DND-41 (cell line): ENCODE measurements at regions not wholly inside any gene's neighbourhood (a gene's known extent, or its start where the extent isn't known, plus 50 kb on each side); places are given as distances from the start of the nearest gene placed in this dataset.

Source experiments
- ATAC-seq: fragments of 200-7000 bp; cut with Tn5 transposase; 3 replicates; pipeline ENCODE4 v1.9.1; 2021; ENCODE audit warnings: low read depth; ENCODE audit not compliant: insufficient read depth
- DNase-seq: peaks from one replicate; pipeline ENCODE4 v3.0.0-alpha.2; 2020
- H2AFZ ChIP-seq: 2 replicates; pipeline ENCODE4 v1.6.0; 2012; ENCODE audit warnings: low read depth, low read length
- H3K27ac ChIP-seq: 2 replicates; pipeline ENCODE4 v1.5.1; 2012; ENCODE audit warnings: low read length, inconsistent platforms
- H3K27me3 ChIP-seq: fragments of 200-600 bp; sonication (generic); 2 replicates; pipeline ENCODE4 v1.6.0; 2012; ENCODE audit warnings: low read length, mild to moderate bottlenecking, inconsistent platforms; ENCODE audit not compliant: insufficient read depth, poor library complexity
- H3K36me3 ChIP-seq: 2 replicates; pipeline ENCODE4 v1.5.1; 2012; ENCODE audit warnings: low read length, inconsistent platforms; ENCODE audit not compliant: insufficient read depth
- H3K4me1 ChIP-seq: 2 replicates; pipeline ENCODE4 v1.5.1; 2012; ENCODE audit warnings: mild to moderate bottlenecking, low read length; ENCODE audit not compliant: insufficient read depth
- H3K4me2 ChIP-seq: 2 replicates; pipeline ENCODE4 v1.6.0; 2012; ENCODE audit warnings: mild to moderate bottlenecking, moderate library complexity, low read length, inconsistent platforms; ENCODE audit not compliant: insufficient read depth
- H3K4me3 ChIP-seq, 2 experiments: fragments of 200-600 bp in 1 of 2; shearing (Covaris generic) in 1 of 2; 2 replicates each; pipeline ENCODE4 v1.5.1; 2012 to 2016; ENCODE audit warnings: inconsistent platforms in 2 of 2, low read length in 2 of 2, mild to moderate bottlenecking in 2 of 2, low read depth in 1 of 2, moderate library complexity in 1 of 2
- H3K79me2 ChIP-seq: 2 replicates; pipeline ENCODE4 v1.6.0; 2012; ENCODE audit warnings: low read length, inconsistent platforms; ENCODE audit not compliant: insufficient read depth
- H3K9ac ChIP-seq: 2 replicates; pipeline ENCODE4 v1.6.0; 2012; ENCODE audit warnings: low read depth, mild to moderate bottlenecking, inconsistent platforms, low read length, moderate library complexity
- H3K9me3 ChIP-seq: 2 replicates; pipeline ENCODE4 v1.5.1; 2012; ENCODE audit warnings: low read length, moderate library complexity, mild to moderate bottlenecking, inconsistent platforms; ENCODE audit not compliant: insufficient read depth, severe bottlenecking
- H4K20me1 ChIP-seq: 2 replicates; pipeline ENCODE4 v1.6.0; 2012; ENCODE audit warnings: low read length; ENCODE audit not compliant: insufficient read depth
- CTCF ChIP-seq: IDR thresholded peaks from 2 replicates; pipeline ENCODE4 v1.5.1; 2012; ENCODE audit warnings: borderline replicate concordance, low read length, moderate library complexity, mild to moderate bottlenecking; ENCODE audit not compliant: poor library complexity, severe bottlenecking; ENCODE audit errors: extremely low read depth
- EZH2 ChIP-seq: IDR thresholded peaks from 3 replicates; pipeline ENCODE4 v1.6.1; 2012; ENCODE audit warnings: borderline replicate concordance, low read depth, mild to moderate bottlenecking, moderate library complexity, low read length, inconsistent platforms; ENCODE audit not compliant: severe bottlenecking

- ATAC-seq (no peak), DNase-seq (no peak)
- no peaks in the 10 kb centered on the region for H3K36me3 ChIP-seq
- TF ChIP-seq EZH2 (no peak), CTCF (no peak)
- H2AFZ ChIP-seq, result no peak overlapping the region
- no peak overlapping the region for H3K9ac ChIP-seq
- H3K27ac ChIP-seq, result no peak overlapping the region
- no peaks in the 10 kb centered on the region for H3K27me3 ChIP-seq
- no peaks in the 10 kb centered on the region for H4K20me1 ChIP-seq
- no peaks in the 10 kb centered on the region for H3K4me1 ChIP-seq
- no peaks in the 10 kb centered on the region for H3K9me3 ChIP-seq
- H3K79me2 ChIP-seq, result no peaks in the 10 kb centered on the region
- H3K4me2 ChIP-seq, result no peak overlapping the region
- H3K4me3 ChIP-seq, result no peak overlapping the region
Measured at GRCh38 chr10:108817584-108817983, 1105.7 kb downstream of the XPNPEP1 start.

DNA sequence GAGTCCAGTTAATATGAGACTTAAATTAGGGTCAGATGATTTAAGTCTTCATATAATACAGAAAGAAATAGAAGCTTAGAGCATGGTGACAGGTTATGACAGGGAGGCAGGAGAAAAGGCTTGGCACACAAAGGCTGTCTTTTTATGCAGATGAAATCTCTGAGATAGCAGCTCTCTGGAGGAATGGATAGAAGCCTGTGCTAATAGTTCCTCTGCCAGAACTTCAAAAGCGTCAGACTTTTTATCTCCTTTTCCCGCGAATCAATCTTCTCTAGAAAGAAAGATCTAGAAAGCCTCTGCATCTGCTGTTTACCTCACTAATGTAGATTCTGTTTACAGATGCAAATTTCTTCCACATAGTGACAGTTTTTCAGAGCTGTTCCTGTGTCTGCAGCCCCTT is 1106.2 kb downstream of the XPNPEP1 start:
- no peaks in the 10 kb centered on the region for H3K79me2 ChIP-seq
- DNase-seq (no peak), ATAC-seq (no peak)
- H3K9ac ChIP-seq, result no peak overlapping the region
- TF ChIP-seq CTCF (no peak), EZH2 (no peak)
- H3K4me3 ChIP-seq, result no peak overlapping the region
- no peaks in the 10 kb centered on the region for H4K20me1 ChIP-seq
- H3K4me1 ChIP-seq, result no peaks in the 10 kb centered on the region
- H2AFZ ChIP-seq, result no peak overlapping the region
- no peaks in the 10 kb centered on the region for H3K27me3 ChIP-seq
- no peaks in the 10 kb centered on the region for H3K9me3 ChIP-seq
- no peak overlapping the region for H3K27ac ChIP-seq
- no peaks in the 10 kb centered on the region for H3K36me3 ChIP-seq
- H3K4me2 ChIP-seq, result no peak overlapping the region

DNA sequence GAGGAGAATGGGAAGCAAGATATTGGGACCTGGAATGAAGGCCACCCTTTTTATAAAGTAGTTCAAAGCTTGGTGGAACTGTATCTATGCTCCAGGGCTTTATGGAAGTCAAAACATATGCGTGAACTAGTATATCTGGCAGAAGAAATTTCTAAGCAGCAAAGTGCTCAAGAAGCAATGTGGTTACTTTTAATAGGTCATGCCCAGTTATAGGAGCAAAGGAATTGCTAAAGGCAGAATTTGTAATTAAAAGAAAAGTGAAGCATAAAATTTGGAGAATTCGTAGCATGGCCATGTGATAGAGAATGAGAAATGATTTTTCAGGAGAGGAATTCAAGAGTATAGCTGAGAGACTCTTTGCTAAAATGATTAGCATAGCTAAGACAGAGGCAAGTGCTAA is 1110.4 kb downstream of the XPNPEP1 start:
- ATAC-seq (no peak), DNase-seq (no peak)
- no peak overlapping the region for H2AFZ ChIP-seq
- no peak overlapping the region for H3K4me2 ChIP-seq
- H3K9me3 ChIP-seq, result no peaks in the 10 kb centered on the region
- no peaks in the 10 kb centered on the region for H3K27me3 ChIP-seq
- TF ChIP-seq EZH2 (no peak), CTCF (no peak)
- H3K36me3 ChIP-seq, result no peaks in the 10 kb centered on the region
- no peak overlapping the region for H3K27ac ChIP-seq
- no peak overlapping the region for H3K9ac ChIP-seq
- no peaks in the 10 kb centered on the region for H4K20me1 ChIP-seq
- no peaks in the 10 kb centered on the region for H3K79me2 ChIP-seq
- H3K4me1 ChIP-seq, result no peaks in the 10 kb centered on the region
- no peak overlapping the region for H3K4me3 ChIP-seq

DNA sequence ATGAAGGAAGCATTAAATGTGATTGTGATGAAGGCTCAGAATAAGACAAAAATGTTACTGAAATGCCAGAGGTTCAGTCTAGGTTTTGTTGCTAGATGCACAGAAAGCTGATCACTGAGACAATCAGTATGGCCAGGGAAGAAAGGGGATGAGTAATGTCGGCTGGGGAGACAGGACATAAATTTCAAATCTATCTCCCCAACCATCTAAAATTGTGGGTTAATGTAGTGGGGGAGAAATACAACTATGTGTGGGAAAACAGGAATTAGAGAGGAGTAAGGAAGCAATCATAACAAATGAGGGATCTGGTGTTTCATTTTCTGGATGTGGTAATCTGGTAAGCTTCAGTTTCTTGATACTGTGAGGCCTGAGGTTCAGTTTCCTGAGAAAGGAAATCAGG is 1111.0 kb downstream of the XPNPEP1 start:
- ATAC-seq, result no peak
- Histone ChIP-seq H3K9me3 (no peaks in the 10 kb centered on the region), H3K4me1 (no peaks in the 10 kb centered on the region), H3K27ac (no peak overlapping the region), H3K9ac (no peak overlapping the region), H4K20me1 (no peaks in the 10 kb centered on the region), H3K27me3 (no peaks in the 10 kb centered on the region), H3K4me2 (no peak overlapping the region), H3K4me3 (no peak overlapping the region), H3K36me3 (no peaks in the 10 kb centered on the region), H3K79me2 (no peaks in the 10 kb centered on the region), H2AFZ (no peak overlapping the region)
- DNase-seq, result no peak
- no peak for TF ChIP-seq EZH2
- TF ChIP-seq CTCF, result no peak
